A673 (cell line): ENCODE measurements at regions not wholly inside any gene's neighbourhood (a gene's known extent, or its start where the extent isn't known, plus 50 kb on each side); places are given as distances from the start of the nearest gene placed in this dataset.

Experiments
- EZH2 ChIP-seq: fragments of 200-600 bp; sonication (generic); IDR thresholded peaks from 2 replicates; pipeline ENCODE4 v1.6.1; 2017; ENCODE audit warnings: borderline replicate concordance, low read depth, mild to moderate bottlenecking, mixed read lengths, antibody characterized with exemption, low read length; ENCODE audit not compliant: poor library complexity, severe bottlenecking
- TF ChIP-seq, protein P1 (sequence below): fragments of 300-800, 200-600 bp; sonication (generic); conservative IDR thresholded peaks from 2 replicates; pipeline ENCODE4 v1.5.1; 2017; ENCODE audit warnings: low read depth, mild to moderate bottlenecking, antibody characterized with exemption, low read length, moderate library complexity, mixed read lengths

GRCh38 chr17:74002241-74002640 is 201.2 kb upstream of the RPL38 start:
- TF ChIP-seq, protein P1, sequence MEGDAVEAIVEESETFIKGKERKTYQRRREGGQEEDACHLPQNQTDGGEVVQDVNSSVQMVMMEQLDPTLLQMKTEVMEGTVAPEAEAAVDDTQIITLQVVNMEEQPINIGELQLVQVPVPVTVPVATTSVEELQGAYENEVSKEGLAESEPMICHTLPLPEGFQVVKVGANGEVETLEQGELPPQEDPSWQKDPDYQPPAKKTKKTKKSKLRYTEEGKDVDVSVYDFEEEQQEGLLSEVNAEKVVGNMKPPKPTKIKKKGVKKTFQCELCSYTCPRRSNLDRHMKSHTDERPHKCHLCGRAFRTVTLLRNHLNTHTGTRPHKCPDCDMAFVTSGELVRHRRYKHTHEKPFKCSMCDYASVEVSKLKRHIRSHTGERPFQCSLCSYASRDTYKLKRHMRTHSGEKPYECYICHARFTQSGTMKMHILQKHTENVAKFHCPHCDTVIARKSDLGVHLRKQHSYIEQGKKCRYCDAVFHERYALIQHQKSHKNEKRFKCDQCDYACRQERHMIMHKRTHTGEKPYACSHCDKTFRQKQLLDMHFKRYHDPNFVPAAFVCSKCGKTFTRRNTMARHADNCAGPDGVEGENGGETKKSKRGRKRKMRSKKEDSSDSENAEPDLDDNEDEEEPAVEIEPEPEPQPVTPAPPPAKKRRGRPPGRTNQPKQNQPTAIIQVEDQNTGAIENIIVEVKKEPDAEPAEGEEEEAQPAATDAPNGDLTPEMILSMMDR, result no peak
- no peak for TF ChIP-seq EZH2
